ENCODE measurements at regions not wholly inside any gene's neighbourhood (a gene's known extent, or its start where the extent isn't known, plus 50 kb on each side); places are given as distances from the start of the nearest gene placed in this dataset.

DNA sequence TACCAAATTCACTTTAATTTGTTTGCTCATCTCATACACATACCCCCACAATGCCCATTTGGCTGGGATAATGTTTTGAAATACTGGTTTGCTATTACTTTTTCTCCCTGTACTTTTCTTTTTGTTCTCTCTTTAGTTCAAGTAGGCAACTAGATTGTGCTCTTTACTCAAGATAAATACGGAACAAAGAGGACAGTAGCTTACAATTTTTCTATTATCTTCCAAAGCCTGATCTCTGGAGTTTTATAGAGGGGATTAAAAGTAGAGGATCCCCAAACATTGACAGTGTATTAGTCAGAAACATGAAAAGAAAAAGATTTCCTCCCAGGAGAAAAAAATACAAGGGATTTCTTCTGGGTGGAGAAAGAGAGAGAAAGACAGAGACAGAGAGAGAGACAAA is 102.1 kb upstream of the FSCB start:
- TF ChIP-seq CTCF (conservative IDR thresholded peaks at IDR 0.05 in 1 of 2, IDR thresholded peaks at IDR 0.05 in 1 of 2; ENCODE audit: low read depth in 1 of 2, low read length in 2 of 2) (no peak), EZH2 (IDR thresholded peaks at IDR 0.05; ENCODE audit: low read length, missing control alignments) (no peak)

All from fibroblast of lung (primary cell).